PC-3 (cell line): ENCODE measurements at regions not wholly inside any gene's neighbourhood (a gene's known extent, or its start where the extent isn't known, plus 50 kb on each side); places are given as distances from the start of the nearest gene placed in this dataset.

ENCODE experiments used
- ATAC-seq: fragments of 200-7000 bp; cut with Tn5 transposase; 2 replicates; pipeline ENCODE4 v1.9.1; 2020; ENCODE audit warnings: mild to moderate bottlenecking, moderate library complexity
- BruUV-seq: library from RNA; stranded (reverse); fragments of 400-500 nt; replicated peaks from 2 replicates; lab custom pipeline; 2021; lab: Mats Ljungman, UMichigan
- CTCF ChIA-PET: fragments of 300-600 bp; sonication (Branson Sonifier 250); formaldehyde crosslinking; loops from one replicate; lab custom pipeline; 2022; ENCODE audit warnings: antibody characterized with exemption; lab: Charles Lee
- POLR2A ChIA-PET: fragments of 300-600 bp; sonication (Branson Sonifier 250); formaldehyde crosslinking; loops from one replicate; lab custom pipeline; 2022; ENCODE audit warnings: antibody characterized with exemption; ENCODE audit not compliant: unreplicated experiment; lab: Charles Lee
- DNase-seq: peaks from one replicate; pipeline ENCODE4 v3.0.0-alpha.2; 2015
- H2AFZ ChIP-seq: fragments of 300-600 bp; sonication (generic); 2 replicates; pipeline ENCODE4 v1.6.0; 2016; ENCODE audit warnings: antibody characterized with exemption, low read length
- H3F3A ChIP-seq: fragments of 300-600 bp; sonication (generic); one replicate; pipeline ENCODE4 v1.6.0; 2017; ENCODE audit warnings: antibody characterized with exemption, low read length, control low read depth, mild to moderate bottlenecking; ENCODE audit not compliant: unreplicated experiment
- H3K27ac ChIP-seq: fragments of 300-600 bp; sonication (generic); 2 replicates; pipeline ENCODE4 v1.5.1; 2016; ENCODE audit warnings: mild to moderate bottlenecking, low read length
- H3K27me3 ChIP-seq: fragments of 300-600 bp; sonication (generic); 2 replicates; pipeline ENCODE4 v1.6.1; 2016; ENCODE audit warnings: low read length, mixed read lengths
- H3K36me3 ChIP-seq: fragments of 300-600 bp; sonication (generic); 2 replicates; pipeline ENCODE4 v1.6.1; 2016; ENCODE audit warnings: low read depth, mixed run types, low read length, mixed read lengths
- H3K4me1 ChIP-seq: fragments of 300-600 bp; sonication (generic); 2 replicates; pipeline ENCODE4 v1.5.1; 2016; ENCODE audit warnings: low read length; ENCODE audit not compliant: insufficient read depth
- H3K4me2 ChIP-seq: fragments of 300-600 bp; sonication (generic); 2 replicates; pipeline ENCODE4 v1.6.0; 2016; ENCODE audit warnings: low read length
- H3K4me3 ChIP-seq: fragments of 300-600 bp; sonication (generic); 2 replicates; pipeline ENCODE4 v1.5.1; 2016; ENCODE audit warnings: mild to moderate bottlenecking, low read length, mixed read lengths
- H3K79me2 ChIP-seq: fragments of 300-600 bp; sonication (generic); 2 replicates; pipeline ENCODE4 v1.6.1; 2017; ENCODE audit warnings: low read length, mixed read lengths
- H3K9ac ChIP-seq: fragments of 300-600 bp; sonication (generic); 2 replicates; pipeline ENCODE4 v1.6.0; 2016; ENCODE audit warnings: mild to moderate bottlenecking, low read length
- H3K9me2 ChIP-seq: fragments of 300-600 bp; sonication (generic); replicated peaks from 2 replicates; pipeline ENCODE4 v1.6.1; 2016; ENCODE audit warnings: mixed run types, low read length, mixed read lengths
- H3K9me3 ChIP-seq: fragments of 300-600 bp; sonication (generic); 2 replicates; pipeline ENCODE4 v1.6.1; 2016; ENCODE audit warnings: low read length, mixed read lengths
- H4K20me1 ChIP-seq: fragments of 300-600 bp; sonication (generic); 2 replicates; pipeline ENCODE4 v1.6.1; 2016; ENCODE audit warnings: low read length, mixed read lengths
- EZH2 ChIP-seq: fragments of 300-600 bp; sonication (generic); IDR thresholded peaks from one replicate; pipeline ENCODE4 v1.6.1; 2017; ENCODE audit warnings: antibody characterized with exemption, mild to moderate bottlenecking, low read length; ENCODE audit not compliant: unreplicated experiment
- EZH2phosphoT487 ChIP-seq: fragments of 300-600 bp; sonication (generic); IDR thresholded peaks from 2 replicates; pipeline ENCODE4 v1.6.1; 2018; ENCODE audit warnings: mild to moderate bottlenecking, antibody characterized with exemption, low read length, borderline replicate concordance
- intact Hi-C: fragments of 100-400 bp; cut with micrococcal nuclease; formaldehyde crosslinking; loops from 2 replicates; pipeline ENCODE4 v1.9.0; 2023
- TF ChIP-seq, protein P1 (sequence below): fragments of 300-600 bp; sonication (generic); conservative IDR thresholded peaks from 2 replicates; pipeline ENCODE4 v1.5.1; 2017; ENCODE audit warnings: antibody characterized with exemption, low read depth, mild to moderate bottlenecking, low read length

- no peaks in the 10 kb centered on the region for H4K20me1 ChIP-seq
- H3K4me3 ChIP-seq, result no peak overlapping the region
- no peaks in the 10 kb centered on the region for H3K4me1 ChIP-seq
- no peak overlapping the region for H2AFZ ChIP-seq
- no peaks in the 10 kb centered on the region for H3K79me2 ChIP-seq
- intact Hi-C loops, result no loop called here
- H3K4me2 ChIP-seq, result no peak overlapping the region
- no peak overlapping the region for H3K9ac ChIP-seq
- DNase-seq, result no peak
- POLR2A ChIA-PET, result no interaction called here
- CTCF ChIA-PET, result no interaction called here
- no peaks in the 10 kb centered on the region for H3F3A ChIP-seq
- no TSS peak for BruUV-seq
- no peak for ATAC-seq
- H3K27ac ChIP-seq, result no peak overlapping the region
- TF ChIP-seq EZH2phosphoT487 (no peak), EZH2 (no peak)
- TF ChIP-seq, protein P1, sequence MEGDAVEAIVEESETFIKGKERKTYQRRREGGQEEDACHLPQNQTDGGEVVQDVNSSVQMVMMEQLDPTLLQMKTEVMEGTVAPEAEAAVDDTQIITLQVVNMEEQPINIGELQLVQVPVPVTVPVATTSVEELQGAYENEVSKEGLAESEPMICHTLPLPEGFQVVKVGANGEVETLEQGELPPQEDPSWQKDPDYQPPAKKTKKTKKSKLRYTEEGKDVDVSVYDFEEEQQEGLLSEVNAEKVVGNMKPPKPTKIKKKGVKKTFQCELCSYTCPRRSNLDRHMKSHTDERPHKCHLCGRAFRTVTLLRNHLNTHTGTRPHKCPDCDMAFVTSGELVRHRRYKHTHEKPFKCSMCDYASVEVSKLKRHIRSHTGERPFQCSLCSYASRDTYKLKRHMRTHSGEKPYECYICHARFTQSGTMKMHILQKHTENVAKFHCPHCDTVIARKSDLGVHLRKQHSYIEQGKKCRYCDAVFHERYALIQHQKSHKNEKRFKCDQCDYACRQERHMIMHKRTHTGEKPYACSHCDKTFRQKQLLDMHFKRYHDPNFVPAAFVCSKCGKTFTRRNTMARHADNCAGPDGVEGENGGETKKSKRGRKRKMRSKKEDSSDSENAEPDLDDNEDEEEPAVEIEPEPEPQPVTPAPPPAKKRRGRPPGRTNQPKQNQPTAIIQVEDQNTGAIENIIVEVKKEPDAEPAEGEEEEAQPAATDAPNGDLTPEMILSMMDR, result no peak
- H3K9me3 ChIP-seq, result no peaks in the 10 kb centered on the region
- no peaks in the 10 kb centered on the region for H3K36me3 ChIP-seq
- H3K27me3 ChIP-seq, result no peaks in the 10 kb centered on the region
- H3K9me2 ChIP-seq, result no peaks in the 10 kb centered on the region
Observed at GRCh38 chr10:53491774-53492173, 719.2 kb upstream of the MBL2 start.

DNA sequence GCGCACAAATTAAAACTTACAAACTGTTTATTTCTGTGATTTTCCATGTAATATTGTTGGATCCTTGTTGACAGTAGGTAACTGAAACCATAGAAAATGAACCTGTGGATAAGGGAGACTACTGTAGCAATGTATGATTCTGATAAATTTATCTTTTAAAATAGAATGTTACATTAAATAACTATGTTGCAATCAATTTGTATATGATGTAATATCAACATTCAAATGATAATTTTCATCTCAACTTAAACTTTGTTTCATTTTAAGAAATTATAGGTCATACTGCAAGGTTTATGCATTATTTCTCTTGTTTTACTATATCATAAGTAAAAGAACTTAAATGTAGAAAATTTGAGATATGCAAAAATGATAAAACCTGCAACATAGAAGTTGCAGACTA is 718.0 kb upstream of the MBL2 start:
- no peak overlapping the region for H3K4me3 ChIP-seq
- no peaks in the 10 kb centered on the region for H4K20me1 ChIP-seq
- no peaks in the 10 kb centered on the region for H3F3A ChIP-seq
- no TSS peak for BruUV-seq
- intact Hi-C loops, result no loop called here
- no peaks in the 10 kb centered on the region for H3K79me2 ChIP-seq
- H3K36me3 ChIP-seq, result no peaks in the 10 kb centered on the region
- H3K4me2 ChIP-seq, result no peak overlapping the region
- no peaks in the 10 kb centered on the region for H3K27me3 ChIP-seq
- no peak overlapping the region for H3K9ac ChIP-seq
- CTCF ChIA-PET, result no interaction called here
- H3K9me2 ChIP-seq, result no peaks in the 10 kb centered on the region
- POLR2A ChIA-PET, result no interaction called here
- H3K4me1 ChIP-seq, result no peaks in the 10 kb centered on the region
- DNase-seq (no peak), ATAC-seq (no peak)
- H3K9me3 ChIP-seq, result peaks cover 5% of the 10 kb centered on the region; the same call in 1 of the 2 replicates
- no peak overlapping the region for H2AFZ ChIP-seq
- no peak overlapping the region for H3K27ac ChIP-seq
- TF ChIP-seq EZH2phosphoT487 (no peak), EZH2 (no peak)
- TF ChIP-seq, protein P1, result no peak

DNA sequence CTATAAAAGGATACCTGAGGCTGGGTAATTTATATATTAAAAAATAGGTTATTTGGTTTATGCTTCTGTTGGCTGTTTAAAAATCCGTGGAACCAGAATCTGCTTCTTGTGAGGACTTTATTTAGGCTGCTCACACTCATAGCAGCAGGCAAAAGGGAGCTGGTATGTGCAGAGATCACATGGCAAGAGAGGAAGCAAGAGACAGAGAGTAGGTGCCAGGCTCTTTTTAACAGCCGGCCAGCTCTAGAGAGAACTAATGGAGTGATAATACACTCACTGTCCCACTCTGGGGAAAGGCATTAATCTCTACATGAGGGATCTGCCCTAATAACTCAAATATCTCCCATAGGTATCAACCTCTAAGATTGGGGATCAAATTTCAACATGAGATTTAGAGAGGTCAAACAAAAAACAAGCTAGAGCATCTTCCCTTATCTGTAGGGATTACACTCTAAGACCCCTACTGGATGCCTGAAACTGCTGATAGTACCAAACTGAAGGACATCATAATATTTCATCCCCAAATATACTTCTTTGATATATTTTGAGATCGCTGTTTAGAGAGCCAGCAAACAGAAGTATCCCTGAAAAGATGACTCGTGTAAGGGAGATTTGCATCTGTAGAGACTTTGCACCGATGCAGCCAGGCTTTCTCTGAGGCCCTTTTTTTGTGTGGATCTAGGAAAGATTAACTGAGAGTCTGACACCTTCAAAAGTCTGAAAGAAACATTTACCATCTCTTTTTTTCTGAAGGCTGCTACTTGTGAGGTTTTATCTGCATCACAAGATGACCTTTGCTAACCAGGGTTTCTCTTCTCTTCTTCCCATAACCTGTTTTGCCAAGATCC is 717.0 kb upstream of the MBL2 start:
- intact Hi-C loops, result no loop called here
- Histone ChIP-seq H3K27ac (no peak overlapping the region), H3K27me3 (no peaks in the 10 kb centered on the region), H3K4me1 (no peaks in the 10 kb centered on the region), H3K9ac (no peak overlapping the region), H3K9me2 (no peaks in the 10 kb centered on the region), H3K4me2 (no peak overlapping the region), H3K4me3 (no peak overlapping the region), H3K79me2 (no peaks in the 10 kb centered on the region), H3K36me3 (no peaks in the 10 kb centered on the region), H4K20me1 (no peaks in the 10 kb centered on the region), H3K9me3 (peaks cover 10% of the 10 kb centered on the region), H3F3A (no peaks in the 10 kb centered on the region), H2AFZ (no peak overlapping the region)
- TF ChIP-seq, protein P1, result no peak
- no peak for TF ChIP-seq EZH2
- no peak for ATAC-seq
- BruUV-seq, result no TSS peak
- ChIA-PET CTCF (interaction anchor here (0.6 to 0.7 kb wide), 2 partner anchors 37 to 53 kb away, joined by 3 read pairs; no protein-coding TSS in a partner anchor), POLR2A (no interaction called here)
- no peak for DNase-seq
